H9 (cell line): ENCODE measurements at regions not wholly inside any gene's neighbourhood (a gene's known extent, or its start where the extent isn't known, plus 50 kb on each side); places are given as distances from the start of the nearest gene placed in this dataset.

ENCODE experiments used
- DNase-seq: peaks from one replicate; pipeline ENCODE4 v3.0.0-alpha.2; 2017
- H2AFZ ChIP-seq: one replicate; pipeline ENCODE4 v1.6.1; 2013; ENCODE audit warnings: mild to moderate bottlenecking, low read length, control low read depth, moderate library complexity
- H2AK5ac ChIP-seq: 2 replicates; pipeline ENCODE4 v1.6.1; 2013; ENCODE audit warnings: low read length, control low read depth, mixed read lengths; ENCODE audit not compliant: insufficient read length
- H2BK120ac ChIP-seq: one replicate; pipeline ENCODE4 v1.6.1; 2013; ENCODE audit warnings: low read depth, mild to moderate bottlenecking, low read length, control low read depth, inconsistent platforms; ENCODE audit not compliant: poor library complexity, severe bottlenecking
- H2BK12ac ChIP-seq: 2 replicates; pipeline ENCODE4 v1.6.1; 2013; ENCODE audit warnings: low read length, control low read depth, mixed read lengths, low read depth; ENCODE audit not compliant: insufficient read length
- H2BK15ac ChIP-seq: 2 replicates; pipeline ENCODE4 v1.6.1; 2013; ENCODE audit warnings: low read depth, low read length, control low read depth
- H2BK20ac ChIP-seq: one replicate; pipeline ENCODE4 v1.6.1; 2013; ENCODE audit warnings: low read depth, mild to moderate bottlenecking, low read length, control low read depth, inconsistent platforms; ENCODE audit not compliant: poor library complexity, severe bottlenecking
- H2BK5ac ChIP-seq: 2 replicates; pipeline ENCODE4 v1.6.1; 2013; ENCODE audit warnings: low read length, control low read depth, mixed read lengths; ENCODE audit not compliant: insufficient read length
- H3K14ac ChIP-seq: 2 replicates; pipeline ENCODE4 v1.6.1; 2013; ENCODE audit warnings: low read length, control low read depth; ENCODE audit not compliant: insufficient read depth
- H3K18ac ChIP-seq: 2 replicates; pipeline ENCODE4 v1.6.1; 2013; ENCODE audit warnings: low read depth, mild to moderate bottlenecking, mixed read lengths, low read length, control low read depth; ENCODE audit not compliant: insufficient read length
- H3K23ac ChIP-seq: 2 replicates; pipeline ENCODE4 v1.6.1; 2013; ENCODE audit warnings: low read length, control low read depth, mixed read lengths, low read depth; ENCODE audit not compliant: insufficient read length
- H3K23me2 ChIP-seq: 2 replicates; pipeline ENCODE4 v1.6.1; 2013; ENCODE audit warnings: low read depth, mild to moderate bottlenecking, mixed read lengths, low read length, control low read depth; ENCODE audit not compliant: insufficient read length, poor library complexity, severe bottlenecking
- H3K27ac ChIP-seq: 2 replicates; pipeline ENCODE4 v1.5.1; 2013; ENCODE audit warnings: low read length, control low read depth, mixed read lengths, low read depth; ENCODE audit not compliant: insufficient read length
- H3K27me3 ChIP-seq: 2 replicates; pipeline ENCODE4 v1.6.1; 2013; ENCODE audit warnings: low read length, control low read depth, inconsistent platforms; ENCODE audit not compliant: insufficient read depth
- H3K4ac ChIP-seq: 2 replicates; pipeline ENCODE4 v1.6.1; 2013; ENCODE audit warnings: low read depth, mild to moderate bottlenecking, control low read depth, inconsistent platforms, low read length, moderate library complexity
- H3K4me1 ChIP-seq: 2 replicates; pipeline ENCODE4 v1.6.1; 2013; ENCODE audit warnings: low read length, control low read depth, inconsistent platforms; ENCODE audit not compliant: insufficient read depth
- H3K4me2 ChIP-seq: 2 replicates; pipeline ENCODE4 v1.6.1; 2013; ENCODE audit warnings: low read length, control low read depth, mixed read lengths; ENCODE audit not compliant: insufficient read length, insufficient read depth
- H3K56ac ChIP-seq: 2 replicates; pipeline ENCODE4 v1.6.1; 2013; ENCODE audit warnings: low read depth, mild to moderate bottlenecking, mixed read lengths, low read length, control low read depth; ENCODE audit not compliant: insufficient read length
- H3K79me1 ChIP-seq: 2 replicates; pipeline ENCODE4 v1.6.1; 2013; ENCODE audit warnings: low read depth, mild to moderate bottlenecking, moderate library complexity, low read length, control low read depth, inconsistent platforms; ENCODE audit not compliant: insufficient read depth, poor library complexity, severe bottlenecking
- H3K79me2 ChIP-seq: 2 replicates; pipeline ENCODE4 v1.6.1; 2013; ENCODE audit warnings: low read length, control low read depth, inconsistent platforms; ENCODE audit not compliant: insufficient read depth
- H3K9ac ChIP-seq: 2 replicates; pipeline ENCODE4 v1.6.1; 2013; ENCODE audit warnings: low read length, control low read depth, mixed read lengths; ENCODE audit not compliant: insufficient read length; ENCODE audit errors: extremely low read depth
- H3K9me3 ChIP-seq: one replicate; pipeline ENCODE4 v1.6.1; 2013; ENCODE audit warnings: low read depth, low read length, inconsistent platforms; ENCODE audit not compliant: control insufficient read depth
- H3T11ph ChIP-seq: one replicate; pipeline ENCODE4 v1.6.1; 2013; ENCODE audit warnings: mild to moderate bottlenecking, low read length, control low read depth, inconsistent platforms
- H4K20me1 ChIP-seq: one replicate; pipeline ENCODE4 v1.6.1; 2013; ENCODE audit not compliant: control insufficient read depth, insufficient read length, insufficient read depth
- H4K5ac ChIP-seq: 2 replicates; pipeline ENCODE4 v1.6.1; 2013; ENCODE audit warnings: low read depth, mild to moderate bottlenecking, mixed read lengths, low read length, control low read depth; ENCODE audit not compliant: insufficient read length
- H4K8ac ChIP-seq: replicated peaks from 2 replicates; pipeline ENCODE4 v1.6.1; 2013; ENCODE audit warnings: low read length, control low read depth, mixed read lengths, low read depth; ENCODE audit not compliant: insufficient read length
- H4K91ac ChIP-seq: 2 replicates; pipeline ENCODE4 v1.6.1; 2013; ENCODE audit warnings: low read depth, mild to moderate bottlenecking, moderate library complexity, mixed read lengths, low read length, control low read depth; ENCODE audit not compliant: insufficient read length
- H3K27ac Mint-ChIP-seq, 3 experiments: 2 replicates in 2 of 3; 3 replicates in 1 of 3; pipeline ENCODE4 v1.8.0; 2020 to 2021; ENCODE audit warnings: mixed read lengths in 3 of 3, mild to moderate bottlenecking in 1 of 3, moderate library complexity in 1 of 3
- H3K27me3 Mint-ChIP-seq: 2 replicates; pipeline ENCODE4 v1.8.0; 2021; ENCODE audit warnings: low read depth, mild to moderate bottlenecking, moderate library complexity, mixed read lengths
- H3K36me3 Mint-ChIP-seq, 3 experiments: 2 replicates in 2 of 3; 3 replicates in 1 of 3; pipeline ENCODE4 v1.8.0; 2020 to 2021; ENCODE audit warnings: low read depth in 3 of 3, mixed read lengths in 3 of 3; ENCODE audit not compliant: insufficient read depth in 1 of 3
- H3K4me1 Mint-ChIP-seq, 2 experiments: 2 replicates each; pipeline ENCODE4 v1.8.0; 2020; ENCODE audit warnings: mixed read lengths in 2 of 2
- H3K4me3 Mint-ChIP-seq, 2 experiments: 2 replicates in 1 of 2; 3 replicates in 1 of 2; pipeline ENCODE4 v1.8.0; 2020 to 2021; ENCODE audit warnings: mild to moderate bottlenecking in 2 of 2, mixed read lengths in 2 of 2, moderate library complexity in 1 of 2
- H3K9me3 Mint-ChIP-seq, 2 experiments: 2 replicates in 1 of 2; 3 replicates in 1 of 2; pipeline ENCODE4 v1.8.0; 2020; ENCODE audit warnings: mild to moderate bottlenecking in 2 of 2, mixed read lengths in 2 of 2, moderate library complexity in 1 of 2
- CTCF ChIP-seq: fragments of 200-600 bp; sonication (generic); conservative IDR thresholded peaks from 3 replicates; pipeline ENCODE4 v1.8.0; 2021; ENCODE audit warnings: antibody characterized with exemption, mild to moderate bottlenecking
- WGBS: extraction: QIAGEN DNeasy Blood & Tissue Kit; methylation state at CpG from one replicate; pipeline ENCODE4 v1.1.7; 2013; ENCODE audit warnings: missing lambda C conversion rate, low lambda C conversion rate, mixed read lengths; ENCODE audit not compliant: insufficient read length; ENCODE audit errors: extremely low coverage; 5-methylcytosine and 5-hydroxymethylcytosine counted together

- Mint-ChIP-seq H3K4me1 (peaks cover 8 to 17% of the 10 kb centered on the region in 2 experiments; a peak in 3 of 4 replicates), H3K4me3 (no peak overlapping the region), H3K36me3 (peaks cover 1 to 4% (median 2%) of the 10 kb centered on the region in 3 experiments; a peak in 4 of 7 replicates), H3K9me3 (no peaks in the 10 kb centered on the region; a peak in 2 of 5 replicates), H3K27me3 (no peaks in the 10 kb centered on the region), H3K27ac (no peak overlapping the region)
- no peak overlapping the region for H2AK5ac ChIP-seq
- H4K5ac ChIP-seq: no peak overlapping the region
- H3K79me1 ChIP-seq: no peaks in the 10 kb centered on the region
- no peaks in the 10 kb centered on the region for H3K27me3 ChIP-seq
- H3K23me2 ChIP-seq: no peaks in the 10 kb centered on the region
- no peaks in the 10 kb centered on the region for H3K9me3 ChIP-seq
- H3K56ac ChIP-seq: no peak overlapping the region
- H4K8ac ChIP-seq: no peak overlapping the region
- H3K23ac ChIP-seq: no peak overlapping the region
- H3K18ac ChIP-seq: no peak overlapping the region
- H3K14ac ChIP-seq: no peak overlapping the region
- no peak overlapping the region for H2BK12ac ChIP-seq
- H3T11ph ChIP-seq: no peak overlapping the region
- no peak overlapping the region for H3K27ac ChIP-seq
- no peak overlapping the region for H3K4ac ChIP-seq
- H3K4me2 ChIP-seq: no peak overlapping the region
- no peaks in the 10 kb centered on the region for H4K20me1 ChIP-seq
- no peaks in the 10 kb centered on the region; the same call in 1 of the 2 replicates for H3K4me1 ChIP-seq
- no peak overlapping the region for H2AFZ ChIP-seq
- H2BK15ac ChIP-seq: no peak overlapping the region
- H2BK120ac ChIP-seq: no peak overlapping the region
- H4K91ac ChIP-seq: no peak overlapping the region
- TF ChIP-seq CTCF: no peak
- no peak overlapping the region for H2BK5ac ChIP-seq
- no peak overlapping the region for H3K9ac ChIP-seq
- no peak overlapping the region for H2BK20ac ChIP-seq
- DNase-seq: no peak
- no peaks in the 10 kb centered on the region for H3K79me2 ChIP-seq
- WGBS: no CpG with 5 or more reads among the region's 4 CpGs
Observed at GRCh38 chr4:188956566-188956965, 817.3 kb downstream of the TRIML1 start.
